IMR-90 (cell line): ENCODE measurements at regions not wholly inside any gene's neighbourhood (a gene's known extent, or its start where the extent isn't known, plus 50 kb on each side); places are given as distances from the start of the nearest gene placed in this dataset.

ENCODE experiments used
- ATAC-seq: fragments of 200-7000 bp; cut with Tn5 transposase; 2 replicates; pipeline ENCODE4 v1.9.1; 2020; ENCODE audit warnings: low read depth, mild to moderate bottlenecking, moderate library complexity
- BruUV-seq: library from RNA; stranded (reverse); fragments of 400-500 nt; replicated peaks from 2 replicates; lab custom pipeline; 2021; lab: Mats Ljungman, UMichigan
- CTCF ChIA-PET: fragments of 300-600 bp; formaldehyde crosslinking; extraction: SDS; loops from one replicate; lab custom pipeline; 2021; ENCODE audit warnings: antibody characterized with exemption; lab: Yijun Ruan, JAX
- POLR2A ChIA-PET: fragments of 300-600 bp; sonication (Branson Sonifier 250); formaldehyde crosslinking; loops from one replicate; lab custom pipeline; 2022; ENCODE audit warnings: antibody characterized with exemption; ENCODE audit not compliant: unreplicated experiment; lab: Charles Lee
- DNase-seq: peaks from one replicate; pipeline ENCODE4 v3.0.0; 2013
- H2AFZ ChIP-seq: replicated peaks from 2 replicates; pipeline ENCODE3; 2013; ENCODE audit warnings: low read length, mild to moderate bottlenecking; ENCODE audit not compliant: poor library complexity
- H2AK5ac ChIP-seq: 2 replicates; pipeline ENCODE4 v1.6.1; 2013; ENCODE audit warnings: low read depth, low read length, inconsistent platforms
- H2AK9ac ChIP-seq: replicated peaks from 2 replicates; pipeline ENCODE3; 2013; ENCODE audit warnings: mild to moderate bottlenecking, low read depth, low read length, moderate library complexity; ENCODE audit not compliant: poor library complexity
- H2BK120ac ChIP-seq: 2 replicates; pipeline ENCODE4 v1.6.1; 2013; ENCODE audit warnings: low read depth, low read length, inconsistent platforms
- H2BK15ac ChIP-seq: 3 replicates; pipeline ENCODE4 v1.6.1; 2013; ENCODE audit warnings: low read depth, low read length, inconsistent platforms
- H2BK20ac ChIP-seq: 2 replicates; pipeline ENCODE4 v1.6.1; 2013; ENCODE audit warnings: low read depth, mild to moderate bottlenecking, inconsistent platforms, low read length, moderate library complexity
- H2BK5ac ChIP-seq: 2 replicates; pipeline ENCODE4 v1.6.1; 2013; ENCODE audit warnings: mild to moderate bottlenecking, low read depth, low read length, inconsistent platforms; ENCODE audit not compliant: poor library complexity, severe bottlenecking
- H3K14ac ChIP-seq: replicated peaks from 2 replicates; pipeline ENCODE4 v1.6.1; 2013; ENCODE audit warnings: low read depth, low read length, inconsistent platforms
- H3K18ac ChIP-seq: 2 replicates; pipeline ENCODE4 v1.6.1; 2013; ENCODE audit warnings: low read depth, low read length, control low read depth
- H3K23ac ChIP-seq: 2 replicates; pipeline ENCODE4 v1.6.1; 2013; ENCODE audit warnings: low read depth, low read length, inconsistent platforms
- H3K27ac ChIP-seq: 2 replicates; pipeline ENCODE4 v1.5.1; 2013; ENCODE audit warnings: mild to moderate bottlenecking, control low read depth, low read length; ENCODE audit not compliant: insufficient read depth
- H3K27me3 ChIP-seq: 2 replicates; pipeline ENCODE4 v1.6.1; 2013; ENCODE audit warnings: low read length; ENCODE audit not compliant: control insufficient read depth, insufficient read depth
- H3K36me3 ChIP-seq: 2 replicates; pipeline ENCODE4 v1.6.1; 2013; ENCODE audit warnings: low read length, mixed read lengths; ENCODE audit not compliant: control insufficient read depth, insufficient read depth
- H3K4ac ChIP-seq: 2 replicates; pipeline ENCODE4 v1.6.1; 2013; ENCODE audit warnings: low read depth, low read length, inconsistent platforms
- H3K4me1 ChIP-seq: 2 replicates; pipeline ENCODE4 v1.6.1; 2013; ENCODE audit warnings: low read length, mixed read lengths; ENCODE audit not compliant: control insufficient read depth, insufficient read depth
- H3K4me2 ChIP-seq: 2 replicates; pipeline ENCODE4 v1.6.1; 2013; ENCODE audit warnings: low read depth, mild to moderate bottlenecking, control low read depth, low read length, moderate library complexity
- H3K4me3 ChIP-seq: 2 replicates; pipeline ENCODE4 v1.5.1; 2013; ENCODE audit warnings: low read depth, mild to moderate bottlenecking, control low read depth, low read length, moderate library complexity; ENCODE audit not compliant: insufficient read depth
- H3K56ac ChIP-seq: 2 replicates; pipeline ENCODE4 v1.6.1; 2013; ENCODE audit warnings: low read length, inconsistent platforms; ENCODE audit not compliant: insufficient read depth; ENCODE audit errors: extremely low read depth
- H3K79me1 ChIP-seq, 2 experiments: 2 replicates each; pipeline ENCODE4 v1.6.1; 2013; ENCODE audit warnings: low read length in 2 of 2, inconsistent platforms in 1 of 2, low read depth in 1 of 2
- H3K9ac ChIP-seq: 2 replicates; pipeline ENCODE4 v1.6.1; 2013; ENCODE audit warnings: low read depth, low read length, control low read depth
- H3K9me1 ChIP-seq: 2 replicates; pipeline ENCODE4 v1.6.1; 2013; ENCODE audit warnings: low read length, inconsistent platforms; ENCODE audit not compliant: insufficient read depth
- H3K9me3 ChIP-seq: 2 replicates; pipeline ENCODE4 v1.6.1; 2013; ENCODE audit warnings: low read length; ENCODE audit not compliant: control insufficient read depth, insufficient read depth
- H4K20me1 ChIP-seq: 2 replicates; pipeline ENCODE4 v1.6.1; 2013; ENCODE audit warnings: low read length, inconsistent platforms; ENCODE audit not compliant: insufficient read depth
- H4K5ac ChIP-seq: 2 replicates; pipeline ENCODE4 v1.6.1; 2013; ENCODE audit warnings: mild to moderate bottlenecking, low read depth, low read length, control low read depth
- H4K8ac ChIP-seq, 2 experiments: 2 replicates each; pipeline ENCODE4 v1.6.1; 2013; ENCODE audit warnings: low read depth in 2 of 2, low read length in 2 of 2, control low read depth in 1 of 2, inconsistent platforms in 1 of 2
- H4K91ac ChIP-seq: 2 replicates; pipeline ENCODE4 v1.6.1; 2013; ENCODE audit warnings: low read depth, low read length, inconsistent platforms; ENCODE audit not compliant: insufficient read depth
- FOS ChIP-seq: fragments of 150-350 bp; IDR thresholded peaks from 2 replicates; pipeline ENCODE4 v1.6.1; 2016; ENCODE audit warnings: low read depth, low read length
- MXI1 ChIP-seq: IDR thresholded peaks from 2 replicates; pipeline ENCODE4 v1.6.1; 2012; ENCODE audit warnings: low read depth, mild to moderate bottlenecking, low read length, moderate library complexity, borderline replicate concordance
- POLR2A ChIP-seq: IDR thresholded peaks from 2 replicates; pipeline ENCODE4 v1.6.1; 2012; ENCODE audit warnings: mild to moderate bottlenecking, low read depth, low read length
- WGBS, 2 experiments: methylation state at CpG; one replicate each; pipeline versions ENCODE4 v1.1.5 to v1.1.7; 2013; ENCODE audit warnings: missing lambda C conversion rate in 2 of 2; ENCODE audit not compliant: insufficient read length in 1 of 2; ENCODE audit errors: extremely low coverage in 2 of 2; 5-methylcytosine and 5-hydroxymethylcytosine counted together
- dilution Hi-C: fragments of 300-500 bp; cut with HindIII; formaldehyde crosslinking; loops from one replicate; pipeline ENCODE4 v1.14.3; 2018; ENCODE audit warnings: low sequenced_read_pairs; ENCODE audit not compliant: unreplicated experiment
- in situ Hi-C: fragments of 300-500 bp; cut with MboI; formaldehyde crosslinking; loops from 3 replicates; pipeline ENCODE4 v1.14.3; 2019; ENCODE audit warnings: low sequenced_read_pairs, inconsistent platforms, mixed read lengths
- intact Hi-C: fragments of 100-400 bp; cut with micrococcal nuclease; formaldehyde crosslinking; loops from 2 replicates; pipeline ENCODE4 v1.10.0; 2022

DNA sequence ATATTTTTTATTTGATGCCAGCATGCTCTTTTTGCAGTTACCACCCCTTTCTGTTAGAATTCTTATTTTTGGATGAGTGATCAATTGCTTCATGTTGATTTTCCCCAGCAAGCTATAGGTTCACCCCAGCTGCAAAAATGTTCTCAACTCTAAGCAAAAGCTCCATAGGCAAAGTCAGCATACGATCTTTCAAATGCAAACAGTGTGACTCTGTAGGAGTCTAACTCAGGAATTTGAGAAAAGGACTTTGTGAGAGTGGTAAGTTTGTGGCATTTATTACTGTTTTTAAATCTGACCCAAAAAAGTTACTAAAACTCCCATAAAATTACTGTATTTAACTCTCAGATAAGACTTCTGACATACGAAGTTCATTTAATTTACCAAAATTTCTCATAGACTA, 134.9 kb upstream of the HSF2 start:
- no peaks in the 10 kb centered on the region for H3K9me1 ChIP-seq
- in situ Hi-C loops = no loop called here
- no peak for ATAC-seq
- no peak overlapping the region for H2AK5ac ChIP-seq
- no peak overlapping the region for H3K4ac ChIP-seq
- H2BK5ac ChIP-seq = no peak overlapping the region
- H3K18ac ChIP-seq = no peak overlapping the region
- H4K91ac ChIP-seq = no peak overlapping the region
- no peak overlapping the region for H2BK20ac ChIP-seq
- intact Hi-C loops = no loop called here
- H2BK15ac ChIP-seq = no peak overlapping the region
- no peak overlapping the region for H3K23ac ChIP-seq
- H3K36me3 ChIP-seq = no peaks in the 10 kb centered on the region
- H3K27ac ChIP-seq = no peak overlapping the region
- no peak overlapping the region for H4K5ac ChIP-seq
- no peaks in the 10 kb centered on the region for H4K20me1 ChIP-seq
- H3K4me1 ChIP-seq = no peaks in the 10 kb centered on the region
- no peak overlapping the region for H3K56ac ChIP-seq
- H2BK120ac ChIP-seq = no peak overlapping the region
- H3K4me2 ChIP-seq = no peak overlapping the region
- POLR2A ChIA-PET = no interaction called here
- WGBS, 2 experiments = no CpG with 5 or more reads among the region's 2 CpGs
- no peak for DNase-seq
- H3K9ac ChIP-seq = no peak overlapping the region
- BruUV-seq = no TSS peak
- no peaks in the 10 kb centered on the region for H3K9me3 ChIP-seq
- no peak overlapping the region for H3K14ac ChIP-seq
- H3K79me1 ChIP-seq = no peaks in the 10 kb centered on the region
- H2AFZ ChIP-seq = no peak overlapping the region
- no peak overlapping the region for H2AK9ac ChIP-seq
- no peak for TF ChIP-seq MXI1
- TF ChIP-seq FOS = no peak
- no peak for TF ChIP-seq POLR2A
- dilution Hi-C loops = no loop called here
- no peaks in the 10 kb centered on the region for H3K27me3 ChIP-seq
- CTCF ChIA-PET = no interaction called here
- H4K8ac ChIP-seq = no peak overlapping the region
- no peak overlapping the region for H3K4me3 ChIP-seq
